Stimulated activated effector memory CD8-positive, alpha-beta T cell treated with anti-CD3 and anti-CD28 coated beads, Interleukin-12 subunit alpha, Interleukin-12 subunit beta, amount 100 ng/mL, for 72 hours (primary cell): ENCODE measurements at regions not wholly inside any gene's neighbourhood (a gene's known extent, or its start where the extent isn't known, plus 50 kb on each side); places are given as distances from the start of the nearest gene placed in this dataset.
"Not testable (repeated sequence)": the region's sequence is repeated elsewhere in the genome, so short reads cannot be mapped to it uniquely, and the experiment has no call there.

ENCODE experiments used
- ATAC-seq: fragments of 150-1000 bp; cut with Tn5 transposase; 2 replicates; pipeline ENCODE4 v1.10.0; 2021
- DNase-seq, 2 donors: peaks; one replicate each; pipeline ENCODE4 v3.0.0; 2021 to 2022; ENCODE audit warnings: low spot score in 2 of 2
- H3K27ac Mint-ChIP-seq: one replicate; pipeline ENCODE4 v1.8.0; 2022; ENCODE audit warnings: mild to moderate bottlenecking, mixed read lengths
- H3K36me3 Mint-ChIP-seq: one replicate; pipeline ENCODE4 v1.8.0; 2022; ENCODE audit warnings: mild to moderate bottlenecking, mixed read lengths
- H3K4me1 Mint-ChIP-seq: one replicate; pipeline ENCODE4 v1.8.0; 2022; ENCODE audit warnings: mixed read lengths
- H3K4me3 Mint-ChIP-seq: one replicate; pipeline ENCODE4 v1.8.0; 2022; ENCODE audit warnings: mild to moderate bottlenecking, mixed read lengths
- H3K9me3 Mint-ChIP-seq: one replicate; pipeline ENCODE4 v1.8.0; 2022; ENCODE audit warnings: mixed read lengths

- no peaks in the 10 kb centered on the region for H3K36me3 Mint-ChIP-seq
- no peaks in the 10 kb centered on the region for H3K9me3 Mint-ChIP-seq
- H3K4me1 Mint-ChIP-seq: peaks cover 13% of the 10 kb centered on the region
- H3K4me3 Mint-ChIP-seq: no peak overlapping the region
- ATAC-seq (no peak), DNase-seq (no peak)
- H3K27ac Mint-ChIP-seq: no peak overlapping the region
Observed at GRCh38 chr12:46480724-46481123, 108.2 kb upstream of the SLC38A2 start.

- H3K4me1 Mint-ChIP-seq: peaks cover 13% of the 10 kb centered on the region
- H3K4me3 Mint-ChIP-seq: no peak overlapping the region
Observed at GRCh38 chr12:46480316-46480715, 107.7 kb upstream of the SLC38A2 start.

GRCh38 chr12:46478123-46478522, 105.5 kb upstream of the SLC38A2 start:
- Mint-ChIP-seq H3K4me3 (no peak overlapping the region), H3K27ac (no peak overlapping the region), H3K36me3 (no peaks in the 10 kb centered on the region), H3K4me1 (peaks cover 13% of the 10 kb centered on the region), H3K9me3 (no peaks in the 10 kb centered on the region)
- DNase-seq: no peak
- no peak for ATAC-seq

More at GRCh38 chr12:46480316-46480715, 107.7 kb upstream of the SLC38A2 start:
- H3K9me3 Mint-ChIP-seq: no peaks in the 10 kb centered on the region
- H3K27ac Mint-ChIP-seq: no peak overlapping the region
- ATAC-seq (no peak), DNase-seq (no peak)
- H3K36me3 Mint-ChIP-seq: no peaks in the 10 kb centered on the region

- no peak for DNase-seq
- Mint-ChIP-seq H3K36me3 (no peaks in the 10 kb centered on the region), H3K4me1 (peaks cover 13% of the 10 kb centered on the region), H3K4me3 (no peak overlapping the region), H3K9me3 (no peaks in the 10 kb centered on the region), H3K27ac (no peak overlapping the region)
- ATAC-seq: no peak
Observed at GRCh38 chr12:46477541-46477940, 105.0 kb upstream of the SLC38A2 start.

GRCh38 chr12:46475972-46476645, 103.5 kb upstream of the SLC38A2 start:
- no peaks in the 10 kb centered on the region for H3K36me3 Mint-ChIP-seq
- no peaks in the 10 kb centered on the region for H3K9me3 Mint-ChIP-seq

GRCh38 chr12:46474385-46474784, 101.8 kb upstream of the SLC38A2 start:
- H3K36me3 Mint-ChIP-seq, ATAC-seq, DNase-seq, H3K27ac Mint-ChIP-seq, H3K9me3 Mint-ChIP-seq, H3K4me3 Mint-ChIP-seq: not testable (repeated sequence)
- H3K4me1 Mint-ChIP-seq: peaks cover 23% of the 10 kb centered on the region

More at GRCh38 chr12:46475972-46476645, 103.5 kb upstream of the SLC38A2 start:
- no peak for ATAC-seq
- H3K27ac Mint-ChIP-seq: peak overlapping the region; percentile 29
- no peak for DNase-seq
- no peak overlapping the region for H3K4me3 Mint-ChIP-seq
- H3K4me1 Mint-ChIP-seq: peaks cover 13% of the 10 kb centered on the region

GRCh38 chr12:46473634-46474329, 101.2 kb upstream of the SLC38A2 start:
- H3K4me1 Mint-ChIP-seq: peaks cover 23% of the 10 kb centered on the region
- no peak for DNase-seq
- no peak overlapping the region for H3K4me3 Mint-ChIP-seq
- H3K27ac Mint-ChIP-seq: peak overlapping the region; percentile 75
- H3K9me3 Mint-ChIP-seq: no peaks in the 10 kb centered on the region
- no peaks in the 10 kb centered on the region for H3K36me3 Mint-ChIP-seq
- ATAC-seq: no peak

- H3K9me3 Mint-ChIP-seq: no peaks in the 10 kb centered on the region
- H3K36me3 Mint-ChIP-seq: no peaks in the 10 kb centered on the region
- peak overlapping the region; percentile 75 for H3K27ac Mint-ChIP-seq
- no peak overlapping the region for H3K4me3 Mint-ChIP-seq
- H3K4me1 Mint-ChIP-seq: peaks cover 22% of the 10 kb centered on the region
- no peak for ATAC-seq
- no peak for DNase-seq
Observed at GRCh38 chr12:46472893-46473633, 100.5 kb upstream of the SLC38A2 start.

- ATAC-seq: no peak
- Mint-ChIP-seq H3K4me3 (no peak overlapping the region), H3K36me3 (no peaks in the 10 kb centered on the region), H3K4me1 (peaks cover 16% of the 10 kb centered on the region), H3K27ac (no peak overlapping the region), H3K9me3 (no peaks in the 10 kb centered on the region)
- no peak for DNase-seq
Observed at GRCh38 chr12:46472144-46472705, 99.7 kb upstream of the SLC38A2 start.

- no peak overlapping the region for H3K27ac Mint-ChIP-seq
- peaks cover 13% of the 10 kb centered on the region for H3K4me1 Mint-ChIP-seq
Observed at GRCh38 chr12:46471404-46471803, 98.8 kb upstream of the SLC38A2 start.

GRCh38 chr12:46470975-46471374, 98.4 kb upstream of the SLC38A2 start:
- Mint-ChIP-seq H3K4me3 (no peak overlapping the region), H3K9me3 (no peaks in the 10 kb centered on the region), H3K36me3 (no peaks in the 10 kb centered on the region), H3K27ac (no peak overlapping the region), H3K4me1 (peaks cover 10% of the 10 kb centered on the region)
- DNase-seq (no peak), ATAC-seq (no peak)

More at GRCh38 chr12:46471404-46471803, 98.8 kb upstream of the SLC38A2 start:
- Mint-ChIP-seq H3K36me3 (no peaks in the 10 kb centered on the region), H3K9me3 (no peaks in the 10 kb centered on the region), H3K4me3 (no peak overlapping the region)
- DNase-seq (no peak), ATAC-seq (no peak)

- peaks cover 10% of the 10 kb centered on the region for H3K4me1 Mint-ChIP-seq
- no peaks in the 10 kb centered on the region for H3K9me3 Mint-ChIP-seq
- peak in 1 of 2 donors; percentile 58 for DNase-seq
- H3K4me3 Mint-ChIP-seq: peak overlapping the region; percentile 33
- peak; percentile 97 for ATAC-seq
- H3K27ac Mint-ChIP-seq: peak overlapping the region; percentile 84
- no peaks in the 10 kb centered on the region for H3K36me3 Mint-ChIP-seq
Observed at GRCh38 chr12:46470036-46470627, 97.6 kb upstream of the SLC38A2 start.

- H3K27ac Mint-ChIP-seq: no peak overlapping the region
- no peak for ATAC-seq
- H3K36me3 Mint-ChIP-seq: no peaks in the 10 kb centered on the region
- no peaks in the 10 kb centered on the region for H3K9me3 Mint-ChIP-seq
- peaks cover 10% of the 10 kb centered on the region for H3K4me1 Mint-ChIP-seq
- H3K4me3 Mint-ChIP-seq: no peak overlapping the region
- no peak for DNase-seq
Observed at GRCh38 chr12:46468813-46469212, 96.2 kb upstream of the SLC38A2 start.

GRCh38 chr12:46468160-46468559, 95.6 kb upstream of the SLC38A2 start:
- Mint-ChIP-seq H3K4me3 (no peak overlapping the region), H3K27ac (no peak overlapping the region), H3K4me1 (peaks cover 10% of the 10 kb centered on the region), H3K9me3 (no peaks in the 10 kb centered on the region), H3K36me3 (no peaks in the 10 kb centered on the region)
- no peak for DNase-seq
- ATAC-seq: no peak

- no peak for DNase-seq
- H3K27ac Mint-ChIP-seq: no peak overlapping the region
- peaks cover 22% of the 10 kb centered on the region for H3K4me1 Mint-ChIP-seq
- no peak overlapping the region for H3K4me3 Mint-ChIP-seq
- ATAC-seq: no peak
- H3K9me3 Mint-ChIP-seq: no peaks in the 10 kb centered on the region
- H3K36me3 Mint-ChIP-seq: no peaks in the 10 kb centered on the region
Observed at GRCh38 chr12:46465307-46465706, 92.7 kb upstream of the SLC38A2 start.
